GM06990 (cell line): ENCODE measurements at regions not wholly inside any gene's neighbourhood (a gene's known extent, or its start where the extent isn't known, plus 50 kb on each side); places are given as distances from the start of the nearest gene placed in this dataset.

Source experiments
- DNase-seq: peaks from one replicate; pipeline ENCODE4 v3.0.0-alpha.2; 2011; ENCODE audit not compliant: insufficient read length; ENCODE audit errors: extremely low read depth
- H3K27me3 ChIP-seq: replicated peaks from 2 replicates; pipeline ENCODE4 v1.6.0; 2011; ENCODE audit warnings: low read length; ENCODE audit not compliant: control insufficient read depth, insufficient read depth
- H3K36me3 ChIP-seq: 2 replicates; pipeline ENCODE4 v1.5.1; 2011; ENCODE audit warnings: low read length; ENCODE audit not compliant: control insufficient read depth, insufficient read depth
- H3K4me3 ChIP-seq: replicated peaks from 2 replicates; pipeline ENCODE4 v1.5.1; 2011; ENCODE audit warnings: low read depth, mild to moderate bottlenecking, control low read depth, low read length
- TF ChIP-seq, protein P1 (sequence below): IDR thresholded peaks from 2 replicates; pipeline ENCODE4 v1.5.1; 2011; ENCODE audit warnings: low read length, control low read depth, mild to moderate bottlenecking, inconsistent platforms; ENCODE audit not compliant: insufficient read depth, poor library complexity, severe bottlenecking

DNA sequence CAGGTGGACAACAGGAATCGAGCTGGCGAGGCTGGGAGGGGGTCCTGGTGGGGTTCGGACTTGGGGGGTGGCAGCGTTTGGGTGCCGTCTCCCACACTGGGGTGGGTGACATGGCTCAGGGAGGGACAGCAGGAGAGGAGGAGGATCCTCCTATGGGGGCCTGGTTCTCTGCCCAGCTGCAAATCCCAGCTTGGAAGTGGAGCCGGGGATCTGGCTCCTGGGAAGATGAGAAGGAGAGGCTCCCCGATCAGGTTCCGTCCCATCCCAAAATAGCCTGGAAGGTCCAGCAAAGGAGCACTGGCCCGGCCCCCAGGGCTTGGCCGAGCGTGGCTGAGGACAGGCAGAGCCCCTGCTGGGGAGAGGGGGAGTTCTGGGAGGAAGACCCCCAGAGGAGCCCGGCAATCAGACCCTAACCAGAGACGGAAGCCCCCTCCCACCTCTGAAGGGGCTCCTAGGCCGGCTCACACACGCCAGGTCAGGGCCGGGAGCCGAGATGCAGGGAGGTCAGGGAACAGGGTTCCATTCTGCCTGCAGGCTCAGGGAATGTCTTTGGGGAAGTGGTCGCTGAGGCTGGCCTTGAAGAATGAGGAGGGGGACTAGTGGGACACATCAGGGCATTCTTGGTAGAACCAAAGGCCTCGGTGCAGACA lies 143.7 kb downstream of the ENGASE start:
- DNase-seq, result no peak
- Histone ChIP-seq H3K4me3 (no peak overlapping the region), H3K36me3 (no peaks in the 10 kb centered on the region), H3K27me3 (peaks cover 7% of the 10 kb centered on the region)
- TF ChIP-seq, protein P1, sequence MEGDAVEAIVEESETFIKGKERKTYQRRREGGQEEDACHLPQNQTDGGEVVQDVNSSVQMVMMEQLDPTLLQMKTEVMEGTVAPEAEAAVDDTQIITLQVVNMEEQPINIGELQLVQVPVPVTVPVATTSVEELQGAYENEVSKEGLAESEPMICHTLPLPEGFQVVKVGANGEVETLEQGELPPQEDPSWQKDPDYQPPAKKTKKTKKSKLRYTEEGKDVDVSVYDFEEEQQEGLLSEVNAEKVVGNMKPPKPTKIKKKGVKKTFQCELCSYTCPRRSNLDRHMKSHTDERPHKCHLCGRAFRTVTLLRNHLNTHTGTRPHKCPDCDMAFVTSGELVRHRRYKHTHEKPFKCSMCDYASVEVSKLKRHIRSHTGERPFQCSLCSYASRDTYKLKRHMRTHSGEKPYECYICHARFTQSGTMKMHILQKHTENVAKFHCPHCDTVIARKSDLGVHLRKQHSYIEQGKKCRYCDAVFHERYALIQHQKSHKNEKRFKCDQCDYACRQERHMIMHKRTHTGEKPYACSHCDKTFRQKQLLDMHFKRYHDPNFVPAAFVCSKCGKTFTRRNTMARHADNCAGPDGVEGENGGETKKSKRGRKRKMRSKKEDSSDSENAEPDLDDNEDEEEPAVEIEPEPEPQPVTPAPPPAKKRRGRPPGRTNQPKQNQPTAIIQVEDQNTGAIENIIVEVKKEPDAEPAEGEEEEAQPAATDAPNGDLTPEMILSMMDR, result no peak

DNA sequence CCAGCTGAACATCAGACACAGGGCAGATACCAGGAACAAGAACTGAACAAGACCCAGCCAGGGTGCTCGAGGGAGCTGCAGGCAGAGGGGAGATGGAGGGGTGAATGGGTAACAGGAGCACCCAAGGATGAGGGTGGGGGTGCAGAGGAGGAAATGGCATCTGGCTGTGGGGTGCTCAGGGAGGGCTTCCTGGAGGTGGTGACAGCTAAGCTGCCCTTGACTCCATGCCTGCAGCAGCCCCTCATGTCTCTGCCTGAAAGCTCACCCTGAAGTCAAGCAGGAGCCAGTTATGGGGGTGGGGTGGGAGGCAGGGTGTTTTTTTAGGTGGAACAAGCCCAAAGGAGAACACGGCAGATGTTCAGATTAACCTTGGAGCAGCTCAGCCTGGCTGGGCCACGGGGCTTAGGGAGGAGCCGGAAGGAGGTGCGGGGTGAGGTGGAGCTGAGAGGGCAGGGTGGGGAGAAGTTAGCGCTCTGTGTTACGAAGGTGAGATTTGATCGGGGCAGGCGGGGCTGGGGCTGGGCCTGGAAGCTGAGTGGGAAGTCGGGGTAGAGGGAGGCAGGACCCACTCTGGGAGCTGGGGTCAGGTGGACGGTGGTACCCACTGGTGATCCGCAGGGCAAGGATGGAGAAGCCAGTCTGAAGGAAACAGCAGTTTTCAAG lies 143.0 kb downstream of the ENGASE start:
- H3K36me3 ChIP-seq, result no peaks in the 10 kb centered on the region
- peaks cover 7% of the 10 kb centered on the region; the same call in 1 of the 2 replicates for H3K27me3 ChIP-seq
- DNase-seq, result no peak
- H3K4me3 ChIP-seq, result no peak overlapping the region
- TF ChIP-seq, protein P1, result no peak

DNA sequence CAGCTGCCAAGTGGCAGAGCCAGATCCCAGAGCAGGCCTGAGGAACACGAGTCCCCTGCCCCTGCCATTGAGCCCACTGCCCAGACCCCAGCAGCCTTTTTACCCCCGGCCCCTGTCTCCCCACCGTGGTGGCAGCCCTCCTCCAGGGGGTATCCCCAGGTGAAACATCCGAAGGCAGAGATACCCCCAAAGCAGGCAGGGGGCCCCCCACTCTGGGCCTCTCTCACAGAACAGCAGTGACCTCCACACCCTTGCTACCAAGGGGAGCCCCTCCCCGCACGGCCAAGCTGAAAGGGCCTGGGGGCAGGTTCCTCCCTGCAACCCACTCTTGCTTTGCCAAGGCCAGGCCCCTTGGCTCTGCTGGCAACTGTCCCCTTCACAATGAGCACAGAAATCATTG lies 142.2 kb downstream of the ENGASE start:
- Histone ChIP-seq H3K4me3 (no peak overlapping the region), H3K27me3 (peaks cover 5% of the 10 kb centered on the region; the same call in 1 of the 2 replicates), H3K36me3 (no peaks in the 10 kb centered on the region)
- DNase-seq, result no peak
- TF ChIP-seq, protein P1, result no peak

DNA sequence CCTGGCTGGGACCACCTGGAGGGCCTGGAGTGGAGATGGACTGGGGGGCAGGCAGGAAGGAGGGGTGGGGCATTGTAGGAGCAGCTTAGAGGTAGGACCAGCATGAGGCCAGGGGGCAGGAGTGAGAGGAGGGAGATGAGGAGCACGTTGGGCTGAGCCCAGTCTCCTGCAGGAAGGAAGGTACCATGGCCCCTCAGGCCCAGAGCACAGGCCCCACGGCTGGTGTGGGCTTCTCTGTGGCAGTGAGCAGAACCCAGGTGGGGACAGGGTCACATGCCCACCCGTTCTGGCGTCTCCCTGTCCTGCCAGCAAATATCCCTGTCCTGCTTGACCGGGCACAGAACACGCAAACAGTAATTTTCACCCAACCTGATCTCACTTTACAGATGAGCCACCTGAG lies 141.8 kb downstream of the ENGASE start:
- DNase-seq, result no peak
- TF ChIP-seq, protein P1, result no peak
- Histone ChIP-seq H3K27me3 (peaks cover 5% of the 10 kb centered on the region; the same call in 1 of the 2 replicates), H3K36me3 (no peaks in the 10 kb centered on the region), H3K4me3 (no peak overlapping the region)

DNA sequence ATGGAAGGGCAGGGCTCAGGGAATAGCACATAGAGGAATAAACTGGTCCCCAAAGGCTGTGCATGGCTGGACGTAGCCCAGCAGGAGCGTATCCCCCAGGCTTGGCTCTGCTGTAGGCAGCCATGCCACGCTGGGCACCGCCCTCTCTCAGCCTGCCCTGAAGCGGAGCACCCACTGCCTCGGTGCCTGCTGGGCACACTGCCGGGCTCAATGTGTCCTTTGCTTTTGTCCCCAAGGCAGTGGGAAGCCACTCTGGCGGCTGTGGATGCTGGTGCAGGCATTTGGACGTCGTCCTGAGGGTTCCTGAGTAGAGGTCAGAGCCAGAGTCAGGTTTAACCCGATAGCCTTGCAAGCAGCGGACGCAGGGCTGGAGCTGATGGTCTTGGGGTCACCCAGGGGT lies 141.0 kb downstream of the ENGASE start:
- no peak for DNase-seq
- Histone ChIP-seq H3K27me3 (peaks cover 5% of the 10 kb centered on the region; the same call in 1 of the 2 replicates), H3K36me3 (no peaks in the 10 kb centered on the region), H3K4me3 (no peak overlapping the region)
- TF ChIP-seq, protein P1, result no peak
